ENCODE measurements at regions not wholly inside any gene's neighbourhood (a gene's known extent, or its start where the extent isn't known, plus 50 kb on each side); places are given as distances from the start of the nearest gene placed in this dataset.
"Not testable (repeated sequence)": the region's sequence is repeated elsewhere in the genome, so short reads cannot be mapped to it uniquely, and the experiment has no call there.

DNA sequence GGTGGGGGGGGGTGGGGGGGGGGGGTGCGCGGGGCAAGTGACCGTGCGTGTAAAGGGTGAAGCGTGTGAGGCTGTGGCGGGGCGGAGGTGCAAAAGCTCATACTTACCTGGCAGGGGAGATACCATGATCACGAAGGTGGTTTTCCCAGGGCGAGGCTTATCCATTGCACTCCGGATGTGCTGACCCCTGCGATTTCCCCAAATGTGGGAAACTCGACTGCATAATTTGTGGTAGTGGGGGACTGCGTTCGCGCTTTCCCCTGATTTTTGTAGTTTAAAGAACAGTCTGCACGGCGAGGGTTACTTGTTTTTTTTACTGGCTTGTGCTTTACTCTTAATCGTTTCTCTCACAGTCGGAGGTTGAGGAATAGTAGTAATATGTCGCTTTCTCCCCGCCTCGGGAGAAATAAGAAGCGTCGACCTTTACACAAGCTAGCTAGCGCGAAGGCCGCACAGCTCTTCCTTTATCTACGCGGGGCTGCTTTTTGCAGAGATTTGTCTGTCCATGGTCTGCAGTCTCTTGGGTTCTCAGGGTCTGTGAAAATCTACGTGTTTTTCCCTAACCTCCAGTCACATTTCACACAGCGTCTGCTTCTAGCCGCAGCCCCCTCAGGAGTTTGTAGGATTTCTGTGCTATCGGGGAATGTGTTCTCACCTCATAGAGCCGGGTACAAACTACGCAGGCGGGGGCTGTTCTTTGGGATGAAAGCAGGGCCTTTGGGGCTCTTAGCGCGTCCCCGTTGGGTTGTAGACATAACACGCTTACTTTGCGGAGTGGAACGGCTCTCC lies 148.1 kb upstream of the NOTCH2NLA start (continued):
- peak in 1 of 2 experiments; percentile 79; a peak in 2 of 4 replicates for TF ChIP-seq ETV6 (IDR thresholded peaks at IDR 0.05; ENCODE audit: borderline replicate concordance in 1 of 2, low read depth in 2 of 2, low read length in 1 of 2)
- TF ChIP-seq ETV6 (CRISPR knock-in tag; IDR thresholded peaks at IDR 0.05; ENCODE audit: borderline replicate concordance); MYNN (CRISPR knock-in tag; IDR thresholded peaks at IDR 0.05): not testable (repeated sequence)
- TF ChIP-seq, protein P1, sequence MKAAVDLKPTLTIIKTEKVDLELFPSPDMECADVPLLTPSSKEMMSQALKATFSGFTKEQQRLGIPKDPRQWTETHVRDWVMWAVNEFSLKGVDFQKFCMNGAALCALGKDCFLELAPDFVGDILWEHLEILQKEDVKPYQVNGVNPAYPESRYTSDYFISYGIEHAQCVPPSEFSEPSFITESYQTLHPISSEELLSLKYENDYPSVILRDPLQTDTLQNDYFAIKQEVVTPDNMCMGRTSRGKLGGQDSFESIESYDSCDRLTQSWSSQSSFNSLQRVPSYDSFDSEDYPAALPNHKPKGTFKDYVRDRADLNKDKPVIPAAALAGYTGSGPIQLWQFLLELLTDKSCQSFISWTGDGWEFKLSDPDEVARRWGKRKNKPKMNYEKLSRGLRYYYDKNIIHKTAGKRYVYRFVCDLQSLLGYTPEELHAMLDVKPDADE (conservative IDR thresholded peaks at IDR 0.05; ENCODE audit: control insufficient read depth, low read depth, low read length), result peak; percentile 77; the same call in 1 of the 2 replicates
- TF ChIP-seq, protein P2, sequence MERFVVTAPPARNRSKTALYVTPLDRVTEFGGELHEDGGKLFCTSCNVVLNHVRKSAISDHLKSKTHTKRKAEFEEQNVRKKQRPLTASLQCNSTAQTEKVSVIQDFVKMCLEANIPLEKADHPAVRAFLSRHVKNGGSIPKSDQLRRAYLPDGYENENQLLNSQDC (CRISPR knock-in tag; IDR thresholded peaks at IDR 0.05), result peak; percentile 98
- peak; percentile 99 for TF ChIP-seq ZBED1 (IDR thresholded peaks at IDR 0.05)
- peak; percentile 60 to 82; a peak in 3 of 4 replicates for TF ChIP-seq SRF (CRISPR knock-in tag; IDR thresholded peaks at IDR 0.05)
- 0 out of 2 replicates have a peak, but pooled peaks have one; percentile 19 for TF ChIP-seq GABPA (tag; conservative IDR thresholded peaks at IDR 0.05; ENCODE audit: low read depth)
- peak; percentile 40; the same call in 1 of the 2 replicates for TF ChIP-seq FOSL1 (tag; conservative IDR thresholded peaks at IDR 0.05)
- TF ChIP-seq ZNF444 (CRISPR knock-in tag; IDR thresholded peaks at IDR 0.05), result peak; percentile 38; the same call in 1 of the 2 replicates
- TF ChIP-seq, protein P3, sequence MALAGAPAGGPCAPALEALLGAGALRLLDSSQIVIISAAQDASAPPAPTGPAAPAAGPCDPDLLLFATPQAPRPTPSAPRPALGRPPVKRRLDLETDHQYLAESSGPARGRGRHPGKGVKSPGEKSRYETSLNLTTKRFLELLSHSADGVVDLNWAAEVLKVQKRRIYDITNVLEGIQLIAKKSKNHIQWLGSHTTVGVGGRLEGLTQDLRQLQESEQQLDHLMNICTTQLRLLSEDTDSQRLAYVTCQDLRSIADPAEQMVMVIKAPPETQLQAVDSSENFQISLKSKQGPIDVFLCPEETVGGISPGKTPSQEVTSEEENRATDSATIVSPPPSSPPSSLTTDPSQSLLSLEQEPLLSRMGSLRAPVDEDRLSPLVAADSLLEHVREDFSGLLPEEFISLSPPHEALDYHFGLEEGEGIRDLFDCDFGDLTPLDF (CRISPR knock-in tag; IDR thresholded peaks at IDR 0.05), result peak; percentile 84
- TF ChIP-seq, protein P4, sequence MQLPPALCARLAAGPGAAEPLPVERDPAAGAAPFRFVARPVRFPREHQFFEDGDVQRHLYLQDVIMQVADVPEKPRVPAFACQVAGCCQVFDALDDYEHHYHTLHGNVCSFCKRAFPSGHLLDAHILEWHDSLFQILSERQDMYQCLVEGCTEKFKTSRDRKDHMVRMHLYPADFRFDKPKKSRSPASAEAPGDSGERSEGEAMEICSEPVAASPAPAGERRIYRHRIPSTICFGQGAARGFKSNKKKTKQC (CRISPR knock-in tag; IDR thresholded peaks at IDR 0.05), result peak; percentile 26; the same call in 1 of the 2 replicates
- TF ChIP-seq ZNF780A (CRISPR knock-in tag; IDR thresholded peaks at IDR 0.05), result peak; percentile 76; the same call in 1 of the 2 replicates
- TF ChIP-seq MYNN (IDR thresholded peaks at IDR 0.05), result peak; percentile 30; the same call in 1 of the 2 replicates
- TF ChIP-seq HDAC3 (IDR thresholded peaks at IDR 0.05; ENCODE audit: borderline replicate concordance, partially characterized antibody), result peak; percentile 57
- TF ChIP-seq FOXA3 (CRISPR knock-in tag; conservative IDR thresholded peaks at IDR 0.05 in 1 of 2, IDR thresholded peaks at IDR 0.05 in 1 of 2), result 0 out of 4 replicates have a peak, but pooled peaks of 1 of the 2 experiments have one; percentile 12
- TF ChIP-seq, protein P5, sequence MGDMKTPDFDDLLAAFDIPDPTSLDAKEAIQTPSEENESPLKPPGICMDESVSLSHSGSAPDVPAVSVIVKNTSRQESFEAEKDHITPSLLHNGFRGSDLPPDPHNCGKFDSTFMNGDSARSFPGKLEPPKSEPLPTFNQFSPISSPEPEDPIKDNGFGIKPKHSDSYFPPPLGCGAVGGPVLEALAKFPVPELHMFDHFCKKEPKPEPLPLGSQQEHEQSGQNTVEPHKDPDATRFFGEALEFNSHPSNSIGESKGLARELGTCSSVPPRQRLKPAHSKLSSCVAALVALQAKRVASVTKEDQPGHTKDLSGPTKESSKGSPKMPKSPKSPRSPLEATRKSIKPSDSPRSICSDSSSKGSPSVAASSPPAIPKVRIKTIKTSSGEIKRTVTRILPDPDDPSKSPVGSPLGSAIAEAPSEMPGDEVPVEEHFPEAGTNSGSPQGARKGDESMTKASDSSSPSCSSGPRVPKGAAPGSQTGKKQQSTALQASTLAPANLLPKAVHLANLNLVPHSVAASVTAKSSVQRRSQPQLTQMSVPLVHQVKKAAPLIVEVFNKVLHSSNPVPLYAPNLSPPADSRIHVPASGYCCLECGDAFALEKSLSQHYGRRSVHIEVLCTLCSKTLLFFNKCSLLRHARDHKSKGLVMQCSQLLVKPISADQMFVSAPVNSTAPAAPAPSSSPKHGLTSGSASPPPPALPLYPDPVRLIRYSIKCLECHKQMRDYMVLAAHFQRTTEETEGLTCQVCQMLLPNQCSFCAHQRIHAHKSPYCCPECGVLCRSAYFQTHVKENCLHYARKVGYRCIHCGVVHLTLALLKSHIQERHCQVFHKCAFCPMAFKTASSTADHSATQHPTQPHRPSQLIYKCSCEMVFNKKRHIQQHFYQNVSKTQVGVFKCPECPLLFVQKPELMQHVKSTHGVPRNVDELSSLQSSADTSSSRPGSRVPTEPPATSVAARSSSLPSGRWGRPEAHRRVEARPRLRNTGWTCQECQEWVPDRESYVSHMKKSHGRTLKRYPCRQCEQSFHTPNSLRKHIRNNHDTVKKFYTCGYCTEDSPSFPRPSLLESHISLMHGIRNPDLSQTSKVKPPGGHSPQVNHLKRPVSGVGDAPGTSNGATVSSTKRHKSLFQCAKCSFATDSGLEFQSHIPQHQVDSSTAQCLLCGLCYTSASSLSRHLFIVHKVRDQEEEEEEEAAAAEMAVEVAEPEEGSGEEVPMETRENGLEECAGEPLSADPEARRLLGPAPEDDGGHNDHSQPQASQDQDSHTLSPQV (IDR thresholded peaks at IDR 0.05), result peak; percentile 49; the same call in 1 of the 2 replicates
- TF ChIP-seq ZNF717 (CRISPR knock-in tag; IDR thresholded peaks at IDR 0.05), result peak; percentile 75
- peak; percentile 89 for TF ChIP-seq ZNF253 (CRISPR knock-in tag; conservative IDR thresholded peaks at IDR 0.05)

All from K562 (cell line).